ENCODE measurements at regions not wholly inside any gene's neighbourhood (a gene's known extent, or its start where the extent isn't known, plus 50 kb on each side); places are given as distances from the start of the nearest gene placed in this dataset.

DNA sequence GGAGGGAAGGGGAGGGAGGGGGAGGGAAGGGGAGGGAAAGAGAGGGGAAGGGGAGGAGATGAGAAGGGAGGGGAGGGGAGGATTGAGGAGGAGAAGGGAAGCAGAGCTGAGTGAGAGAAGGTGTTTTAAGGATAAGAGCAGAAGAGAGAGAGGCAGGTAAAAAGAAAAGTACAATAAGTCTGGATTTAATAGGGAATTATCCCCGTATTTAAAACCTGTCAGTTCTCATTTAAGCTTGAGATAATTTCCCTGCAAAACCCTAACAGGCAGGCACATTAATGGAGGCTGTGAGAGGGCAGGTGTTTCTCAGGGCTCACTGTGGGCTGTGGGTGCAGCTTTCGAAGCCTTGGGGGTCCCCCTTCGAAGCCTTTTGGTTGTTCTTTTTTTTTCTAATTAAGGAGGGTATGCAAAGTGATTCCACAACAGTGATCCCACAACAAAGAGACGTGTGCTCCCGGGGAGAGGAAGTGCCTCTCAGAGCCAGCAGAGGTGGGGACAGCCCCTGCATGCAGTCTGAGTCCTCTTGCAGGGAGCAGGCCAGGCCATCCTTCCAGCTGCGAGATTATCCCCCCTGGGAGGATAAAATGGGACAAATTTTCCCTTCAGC lies 317.9 kb upstream of the IRX1 start:
- no peak overlapping the region for H3K27ac ChIP-seq (ENCODE audit: low read length)
- POLR2A ChIA-PET (ENCODE audit: unreplicated experiment): no interaction called here
- no peaks in the 10 kb centered on the region for H3F3A ChIP-seq (ENCODE audit: low read length, unreplicated experiment)
- H3K4me3 ChIP-seq (ENCODE audit: low read length): no peak overlapping the region
- no peak overlapping the region for H3K4me2 ChIP-seq (ENCODE audit: low read length)
- intact Hi-C loops (cut with micrococcal nuclease): no loop called here
- H3K27me3 ChIP-seq (ENCODE audit: low read length): no peaks in the 10 kb centered on the region
- H4K20me1 ChIP-seq (ENCODE audit: low read length): no peaks in the 10 kb centered on the region
- no peaks in the 10 kb centered on the region for H3K9me2 ChIP-seq (replicated peaks; ENCODE audit: low read length)
- H3K9ac ChIP-seq (ENCODE audit: low read length): no peak overlapping the region
- H3K36me3 ChIP-seq (ENCODE audit: low read depth, low read length): no peaks in the 10 kb centered on the region
- BruUV-seq (replicated peaks): no TSS peak
- DNase-seq: no peak
- H3K4me1 ChIP-seq (ENCODE audit: insufficient read depth, low read length): no peaks in the 10 kb centered on the region
- ATAC-seq: no peak
- no peak overlapping the region for H2AFZ ChIP-seq (ENCODE audit: low read length)
- CTCF ChIA-PET: no interaction called here
- TF ChIP-seq, protein P1, sequence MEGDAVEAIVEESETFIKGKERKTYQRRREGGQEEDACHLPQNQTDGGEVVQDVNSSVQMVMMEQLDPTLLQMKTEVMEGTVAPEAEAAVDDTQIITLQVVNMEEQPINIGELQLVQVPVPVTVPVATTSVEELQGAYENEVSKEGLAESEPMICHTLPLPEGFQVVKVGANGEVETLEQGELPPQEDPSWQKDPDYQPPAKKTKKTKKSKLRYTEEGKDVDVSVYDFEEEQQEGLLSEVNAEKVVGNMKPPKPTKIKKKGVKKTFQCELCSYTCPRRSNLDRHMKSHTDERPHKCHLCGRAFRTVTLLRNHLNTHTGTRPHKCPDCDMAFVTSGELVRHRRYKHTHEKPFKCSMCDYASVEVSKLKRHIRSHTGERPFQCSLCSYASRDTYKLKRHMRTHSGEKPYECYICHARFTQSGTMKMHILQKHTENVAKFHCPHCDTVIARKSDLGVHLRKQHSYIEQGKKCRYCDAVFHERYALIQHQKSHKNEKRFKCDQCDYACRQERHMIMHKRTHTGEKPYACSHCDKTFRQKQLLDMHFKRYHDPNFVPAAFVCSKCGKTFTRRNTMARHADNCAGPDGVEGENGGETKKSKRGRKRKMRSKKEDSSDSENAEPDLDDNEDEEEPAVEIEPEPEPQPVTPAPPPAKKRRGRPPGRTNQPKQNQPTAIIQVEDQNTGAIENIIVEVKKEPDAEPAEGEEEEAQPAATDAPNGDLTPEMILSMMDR (conservative IDR thresholded peaks at IDR 0.05; ENCODE audit: low read depth, low read length): no peak
- no peak for TF ChIP-seq EZH2 (IDR thresholded peaks at IDR 0.05; ENCODE audit: low read length, unreplicated experiment)
- TF ChIP-seq EZH2phosphoT487 (IDR thresholded peaks at IDR 0.05; ENCODE audit: borderline replicate concordance, low read length): no peak
- H3K79me2 ChIP-seq (ENCODE audit: low read length): no peaks in the 10 kb centered on the region
- no peaks in the 10 kb centered on the region for H3K9me3 ChIP-seq (ENCODE audit: low read length)

DNA sequence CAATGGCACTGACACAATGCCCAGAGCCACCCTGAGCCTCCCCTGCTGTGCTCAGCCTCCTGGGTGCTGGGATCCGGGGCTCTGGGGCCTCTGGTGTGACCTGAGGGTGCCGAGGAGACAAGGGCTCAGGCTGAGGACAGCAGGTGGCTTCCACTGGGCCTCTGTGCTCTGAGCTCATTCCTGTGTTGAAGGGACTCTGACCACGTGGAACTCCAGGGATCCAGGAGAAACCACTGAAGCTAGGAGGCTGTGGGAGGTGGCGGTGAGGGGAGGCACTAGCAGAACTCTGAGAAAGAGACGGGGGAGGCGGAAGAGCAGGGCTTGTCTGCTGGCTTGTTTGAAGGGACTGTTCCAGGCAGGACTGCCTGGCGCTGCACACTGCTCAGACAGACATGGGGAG lies 318.7 kb upstream of the IRX1 start:
- Histone ChIP-seq H3F3A (ENCODE audit: low read length, unreplicated experiment) (no peaks in the 10 kb centered on the region), H3K4me3 (ENCODE audit: low read length) (no peak overlapping the region), H2AFZ (ENCODE audit: low read length) (no peak overlapping the region), H3K27me3 (ENCODE audit: low read length) (no peaks in the 10 kb centered on the region), H3K9me3 (ENCODE audit: low read length) (no peaks in the 10 kb centered on the region), H3K4me2 (ENCODE audit: low read length) (no peak overlapping the region), H3K27ac (ENCODE audit: low read length) (no peak overlapping the region), H3K9me2 (replicated peaks; ENCODE audit: low read length) (no peaks in the 10 kb centered on the region), H3K36me3 (ENCODE audit: low read depth, low read length) (no peaks in the 10 kb centered on the region), H4K20me1 (ENCODE audit: low read length) (no peaks in the 10 kb centered on the region), H3K4me1 (ENCODE audit: insufficient read depth, low read length) (no peaks in the 10 kb centered on the region), H3K79me2 (ENCODE audit: low read length) (no peaks in the 10 kb centered on the region), H3K9ac (ENCODE audit: low read length) (no peak overlapping the region)
- DNase-seq (no peak), ATAC-seq (no peak)
- no TSS peak for BruUV-seq (replicated peaks)
- CTCF ChIA-PET: no interaction called here
- POLR2A ChIA-PET (ENCODE audit: unreplicated experiment): no interaction called here
- intact Hi-C loops (cut with micrococcal nuclease): no loop called here
- TF ChIP-seq, protein P1 (conservative IDR thresholded peaks at IDR 0.05; ENCODE audit: low read depth, low read length): no peak
- TF ChIP-seq EZH2phosphoT487 (IDR thresholded peaks at IDR 0.05; ENCODE audit: borderline replicate concordance, low read length) (no peak), EZH2 (IDR thresholded peaks at IDR 0.05; ENCODE audit: low read length, unreplicated experiment) (no peak)

DNA sequence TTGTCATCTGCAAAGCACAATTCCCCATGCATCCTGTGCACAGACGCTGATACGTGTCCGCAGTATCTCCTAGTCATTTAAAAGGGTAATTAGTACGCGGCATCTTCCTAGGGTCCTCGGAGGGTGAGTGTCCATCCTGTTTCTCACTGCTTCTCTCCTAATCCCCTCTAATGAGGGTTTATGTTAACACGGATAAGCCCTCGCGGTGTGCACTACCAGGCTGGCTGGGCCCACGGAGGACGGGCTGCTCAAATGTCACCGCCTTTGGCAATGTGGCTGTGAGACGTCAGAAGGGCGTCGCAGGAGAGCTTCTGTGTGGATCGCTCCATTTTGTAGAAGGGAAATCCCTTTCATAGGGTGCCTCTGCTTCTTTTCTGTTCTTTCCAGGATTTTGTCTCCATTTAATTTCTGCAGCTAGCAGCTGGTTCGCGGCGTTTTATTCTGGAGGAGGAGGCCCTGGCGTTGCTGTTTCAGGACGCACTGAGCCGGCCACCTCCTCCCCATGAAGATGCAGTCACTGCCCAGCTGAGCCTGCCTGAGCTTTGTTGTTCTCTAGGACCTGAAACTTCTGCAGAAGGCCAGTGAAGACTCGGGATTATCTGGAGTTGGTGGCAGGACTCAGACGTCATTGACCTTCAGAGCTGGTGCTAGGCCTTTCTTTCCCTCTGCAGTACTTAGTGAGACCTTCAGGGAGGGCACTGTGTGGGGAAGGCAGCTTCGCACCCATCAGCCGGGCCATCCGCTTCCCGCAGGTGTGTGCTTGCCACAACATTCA lies 326.1 kb upstream of the IRX1 start:
- Histone ChIP-seq H3K4me3 (ENCODE audit: low read length) (no peak overlapping the region), H2AFZ (ENCODE audit: low read length) (no peak overlapping the region), H3K9ac (ENCODE audit: low read length) (no peak overlapping the region), H3K4me1 (ENCODE audit: insufficient read depth, low read length) (no peaks in the 10 kb centered on the region), H3K27me3 (ENCODE audit: low read length) (no peaks in the 10 kb centered on the region), H3K9me3 (ENCODE audit: low read length) (no peaks in the 10 kb centered on the region), H4K20me1 (ENCODE audit: low read length) (no peaks in the 10 kb centered on the region), H3K36me3 (ENCODE audit: low read depth, low read length) (no peaks in the 10 kb centered on the region), H3K27ac (ENCODE audit: low read length) (no peak overlapping the region), H3K4me2 (ENCODE audit: low read length) (no peak overlapping the region), H3K9me2 (replicated peaks; ENCODE audit: low read length) (no peaks in the 10 kb centered on the region), H3F3A (ENCODE audit: low read length, unreplicated experiment) (no peaks in the 10 kb centered on the region), H3K79me2 (ENCODE audit: low read length) (no peaks in the 10 kb centered on the region)
- ATAC-seq (no peak), DNase-seq (no peak)
- intact Hi-C loops (cut with micrococcal nuclease): no loop called here
- ChIA-PET POLR2A (ENCODE audit: unreplicated experiment) (no interaction called here), CTCF (no interaction called here)
- TF ChIP-seq EZH2 (IDR thresholded peaks at IDR 0.05; ENCODE audit: low read length, unreplicated experiment) (no peak), EZH2phosphoT487 (IDR thresholded peaks at IDR 0.05; ENCODE audit: borderline replicate concordance, low read length) (no peak)
- TF ChIP-seq, protein P1 (conservative IDR thresholded peaks at IDR 0.05; ENCODE audit: low read depth, low read length): no peak
- BruUV-seq (replicated peaks): no TSS peak
